Body of pancreas (tissue), 4 donors: ENCODE measurements at regions not wholly inside any gene's neighbourhood (a gene's known extent, or its start where the extent isn't known, plus 50 kb on each side); places are given as distances from the start of the nearest gene placed in this dataset.

Experiments used
- CTCF ChIP-seq, 7 experiments: fragments of 450-650 bp in 4 of 7; fragments of 200-600 bp in 3 of 7; sonication (generic) in 3 of 7; IDR thresholded peaks; one replicate each; pipeline ENCODE4 v1.5.1; 2016 to 2019; ENCODE audit warnings: antibody characterized with exemption in 7 of 7
- POLR2A ChIP-seq, 3 donors: fragments of 450-650 bp; IDR thresholded peaks; one replicate each; pipeline ENCODE4 v1.6.1; 2016; ENCODE audit warnings: antibody characterized with exemption in 3 of 3, mild to moderate bottlenecking in 2 of 3

- TF ChIP-seq CTCF (IDR thresholded peaks at IDR 0.05) (no peak), POLR2A (IDR thresholded peaks at IDR 0.05) (no peak)
Measured at GRCh38 chr3:152089528-152089927, 179.2 kb upstream of the MBNL1 start.
